GM10248 (cell line): ENCODE measurements at regions not wholly inside any gene's neighbourhood (a gene's known extent, or its start where the extent isn't known, plus 50 kb on each side); places are given as distances from the start of the nearest gene placed in this dataset.
"Not testable (repeated sequence)": the region's sequence is repeated elsewhere in the genome, so short reads cannot be mapped to it uniquely, and the experiment has no call there.

Source experiments
- CTCF ChIA-PET: fragments of 300-600 bp; sonication (Branson Sonifier 250); formaldehyde crosslinking; extraction: SDS; loops from one replicate; lab custom pipeline; 2021; ENCODE audit warnings: antibody characterized with exemption; lab: Yijun Ruan, JAX
- POLR2A ChIA-PET: fragments of 350-650 bp; sonication (Branson Sonifier 250); formaldehyde crosslinking; extraction: SDS; loops from one replicate; lab custom pipeline; 2020; ENCODE audit warnings: antibody characterized with exemption; lab: Yijun Ruan, JAX
- DNase-seq: peaks from one replicate; pipeline ENCODE4 v3.0.0; 2012; ENCODE audit errors: extremely low spot score
- TF ChIP-seq, protein P1 (sequence below): IDR thresholded peaks from 2 replicates; pipeline ENCODE4 v1.5.1; 2012; ENCODE audit warnings: mild to moderate bottlenecking, low read depth; ENCODE audit errors: extremely low read depth, missing control alignments, control extremely low read depth

DNA sequence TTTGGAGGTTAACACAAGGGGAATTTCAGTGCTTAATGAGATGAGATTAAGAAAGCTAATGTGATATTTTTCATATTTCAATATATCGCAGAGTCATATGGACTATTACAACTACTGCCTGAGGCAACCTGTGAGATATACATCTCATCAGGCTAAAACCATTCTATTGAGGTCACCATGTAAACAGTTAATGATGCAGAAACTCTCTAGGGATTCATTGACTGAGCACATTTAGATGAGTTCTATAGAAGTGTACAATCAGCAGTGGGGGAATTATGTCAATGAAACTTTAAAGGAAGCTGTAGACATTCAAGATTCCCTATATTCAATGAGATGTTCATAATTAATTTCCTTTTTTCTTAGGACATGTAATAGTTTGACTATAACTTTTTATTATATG is 687.4 kb upstream of the SYT4 start:
- CTCF ChIA-PET, result no interaction called here
- DNase-seq, result no peak
- TF ChIP-seq, protein P1, sequence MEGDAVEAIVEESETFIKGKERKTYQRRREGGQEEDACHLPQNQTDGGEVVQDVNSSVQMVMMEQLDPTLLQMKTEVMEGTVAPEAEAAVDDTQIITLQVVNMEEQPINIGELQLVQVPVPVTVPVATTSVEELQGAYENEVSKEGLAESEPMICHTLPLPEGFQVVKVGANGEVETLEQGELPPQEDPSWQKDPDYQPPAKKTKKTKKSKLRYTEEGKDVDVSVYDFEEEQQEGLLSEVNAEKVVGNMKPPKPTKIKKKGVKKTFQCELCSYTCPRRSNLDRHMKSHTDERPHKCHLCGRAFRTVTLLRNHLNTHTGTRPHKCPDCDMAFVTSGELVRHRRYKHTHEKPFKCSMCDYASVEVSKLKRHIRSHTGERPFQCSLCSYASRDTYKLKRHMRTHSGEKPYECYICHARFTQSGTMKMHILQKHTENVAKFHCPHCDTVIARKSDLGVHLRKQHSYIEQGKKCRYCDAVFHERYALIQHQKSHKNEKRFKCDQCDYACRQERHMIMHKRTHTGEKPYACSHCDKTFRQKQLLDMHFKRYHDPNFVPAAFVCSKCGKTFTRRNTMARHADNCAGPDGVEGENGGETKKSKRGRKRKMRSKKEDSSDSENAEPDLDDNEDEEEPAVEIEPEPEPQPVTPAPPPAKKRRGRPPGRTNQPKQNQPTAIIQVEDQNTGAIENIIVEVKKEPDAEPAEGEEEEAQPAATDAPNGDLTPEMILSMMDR, result no peak
- POLR2A ChIA-PET, result no interaction called here

DNA sequence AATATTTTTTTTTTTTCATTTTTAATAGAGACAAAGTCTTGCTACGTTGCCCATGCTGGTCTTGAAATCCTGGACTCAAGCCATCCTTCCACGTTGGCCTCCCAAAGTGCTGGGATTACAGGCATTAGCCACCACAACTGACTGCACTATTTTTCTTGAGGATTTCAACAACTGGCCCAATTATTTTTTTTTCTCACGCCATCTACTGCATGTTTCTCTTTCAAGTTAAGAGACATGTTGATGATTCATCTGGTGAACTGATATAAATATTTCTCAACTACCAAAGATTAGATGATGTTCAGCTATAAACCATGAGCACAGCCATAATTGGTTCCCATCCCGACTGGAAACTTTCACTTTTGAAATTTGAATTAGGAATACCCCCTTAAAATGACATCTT is 688.4 kb upstream of the SYT4 start:
- CTCF ChIA-PET, result no interaction called here
- DNase-seq, result no peak

DNA sequence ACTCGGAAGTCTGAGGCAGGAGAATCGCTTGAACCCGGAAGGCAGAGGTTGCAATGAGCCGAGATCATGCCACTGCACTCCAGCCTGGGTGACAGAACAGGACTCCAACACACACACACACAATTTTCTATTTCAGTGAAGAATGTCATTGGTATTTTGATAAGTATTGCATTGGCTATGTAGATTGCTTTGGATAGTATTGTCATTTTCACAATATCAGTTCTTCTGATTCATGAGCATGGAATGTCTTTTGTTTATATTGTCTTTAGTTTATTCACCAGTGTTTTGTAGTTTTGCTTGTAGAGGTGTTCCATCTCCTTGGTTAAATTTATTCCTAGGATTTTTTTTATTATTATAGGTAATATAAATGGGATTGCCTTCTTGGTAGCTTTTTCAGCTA is 693.4 kb upstream of the SYT4 start:
- DNase-seq, result no peak
- ChIA-PET CTCF (no interaction called here), POLR2A (no interaction called here)
- TF ChIP-seq, protein P1, result no peak

More for the DNA sequence above, 688.4 kb upstream of the SYT4 start:
- POLR2A ChIA-PET, result no interaction called here
- TF ChIP-seq, protein P1, result no peak

DNA sequence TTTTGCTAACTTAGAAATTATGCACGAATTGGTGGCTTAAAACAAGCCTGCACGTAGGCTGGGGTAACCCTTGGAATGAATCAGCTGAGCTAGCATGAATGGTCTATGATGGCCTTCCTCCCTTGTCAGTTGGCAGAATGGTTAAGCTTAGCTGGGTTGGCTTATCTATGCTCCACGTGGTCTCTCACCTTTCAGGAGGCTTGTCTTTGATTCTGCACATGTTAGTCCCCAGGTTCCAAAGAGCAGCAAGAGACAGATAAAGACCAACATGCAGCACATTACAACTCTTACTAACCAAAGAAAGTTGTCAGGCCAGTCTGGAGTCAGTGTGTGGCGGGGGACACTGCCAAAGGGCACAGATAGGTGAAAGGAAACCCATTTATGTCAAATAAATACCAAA is 700.9 kb upstream of the SYT4 start:
- TF ChIP-seq, protein P1, result no peak
- DNase-seq, result no peak
- CTCF ChIA-PET, result no interaction called here
- POLR2A ChIA-PET, result no interaction called here

DNA sequence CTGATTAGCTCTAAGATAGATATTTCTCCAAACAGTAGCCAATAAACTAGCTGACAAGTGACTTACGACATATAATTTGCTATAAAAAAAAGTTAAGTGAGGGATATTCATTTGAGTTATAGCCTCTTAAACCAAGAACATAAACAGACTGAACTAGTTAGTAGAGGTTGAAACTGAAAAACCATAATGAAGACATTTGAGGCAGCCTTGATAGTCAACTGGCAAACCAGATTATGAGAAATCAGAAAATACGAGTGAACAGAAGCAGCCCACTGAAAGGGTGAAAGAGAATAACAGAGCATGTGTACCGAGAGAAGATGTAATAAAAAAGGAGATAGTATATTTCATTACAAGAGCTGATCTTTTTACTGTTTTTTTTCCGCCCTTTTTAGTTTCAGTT is 698.1 kb upstream of the SETBP1 start:
- POLR2A ChIA-PET, result no interaction called here
- CTCF ChIA-PET, result no interaction called here

DNA sequence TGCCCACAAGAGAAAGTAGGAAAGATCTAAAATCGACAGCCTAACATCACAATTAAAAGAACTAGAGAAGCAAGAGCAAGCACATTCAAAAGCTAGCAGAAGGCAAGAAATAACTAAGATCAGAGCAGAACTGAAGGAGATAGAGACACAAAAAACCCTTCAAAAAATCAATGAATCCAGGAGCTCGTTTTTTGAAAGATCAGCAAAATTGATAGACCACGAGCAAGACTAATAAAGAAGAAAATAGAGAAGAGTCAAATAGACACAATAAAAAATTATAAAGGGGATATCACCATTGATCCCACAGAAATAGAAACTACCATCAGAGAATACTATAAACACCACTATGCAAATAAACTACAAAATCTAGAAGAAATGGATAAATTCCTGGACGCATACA is 693.6 kb upstream of the SETBP1 start:
- DNase-seq, POLR2A ChIA-PET, CTCF ChIA-PET: not testable (repeated sequence)

More for the DNA sequence above, 698.1 kb upstream of the SETBP1 start:
- TF ChIP-seq, protein P1, result no peak
- DNase-seq, result no peak

DNA sequence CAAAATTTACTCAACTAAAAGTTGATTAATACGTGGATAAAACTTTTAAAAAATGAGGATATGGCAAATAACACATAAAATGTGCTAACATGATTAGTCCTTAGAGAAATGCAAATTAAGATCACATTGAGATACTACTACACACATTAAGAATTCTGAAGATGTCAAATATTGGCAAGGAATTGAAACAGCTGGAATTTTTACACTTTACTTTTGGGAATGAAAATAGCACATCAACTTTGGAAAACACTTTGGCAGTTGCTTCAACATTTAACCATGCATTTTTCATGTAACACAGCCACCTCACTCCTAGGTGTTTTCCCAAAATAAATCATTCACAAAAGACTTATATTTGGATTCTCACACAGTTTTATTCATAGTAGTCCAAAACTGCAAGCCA is 687.9 kb upstream of the SETBP1 start:
- TF ChIP-seq, protein P1, result no peak
- ChIA-PET CTCF (no interaction called here), POLR2A (no interaction called here)
- no peak for DNase-seq
